Parathyroid adenoma (tissue), 2 donors: ENCODE measurements at regions not wholly inside any gene's neighbourhood (a gene's known extent, or its start where the extent isn't known, plus 50 kb on each side); places are given as distances from the start of the nearest gene placed in this dataset.

Experiments
- H2AFZ ChIP-seq: fragments of 300-600 bp; sonication (generic); one replicate; pipeline ENCODE4 v1.7.0; 2017; ENCODE audit warnings: antibody characterized with exemption, mild to moderate bottlenecking
- H3K27ac ChIP-seq: fragments of 300-600 bp; sonication (generic); one replicate; pipeline ENCODE4 v1.7.0; 2017
- H3K27me3 ChIP-seq: fragments of 300-600 bp; sonication (generic); one replicate; pipeline ENCODE4 v1.7.0; 2017; ENCODE audit warnings: low read length; ENCODE audit not compliant: control insufficient read depth, insufficient read depth
- H3K36me3 ChIP-seq: fragments of 300-600 bp; sonication (generic); one replicate; pipeline ENCODE4 v1.7.0; 2017; ENCODE audit warnings: low read length; ENCODE audit not compliant: control insufficient read depth, insufficient read depth
- H3K4me1 ChIP-seq: fragments of 300-600 bp; sonication (generic); one replicate; pipeline ENCODE4 v1.7.0; 2017; ENCODE audit warnings: control low read depth
- H3K4me2 ChIP-seq: fragments of 300-600 bp; sonication (generic); one replicate; pipeline ENCODE4 v1.7.0; 2017; ENCODE audit warnings: low read length
- H3K4me3 ChIP-seq: fragments of 300-600 bp; sonication (generic); one replicate; pipeline ENCODE4 v1.7.0; 2017; ENCODE audit warnings: low read depth, low read length
- H3K79me2 ChIP-seq: fragments of 300-600 bp; sonication (generic); one replicate; pipeline ENCODE4 v1.7.0; 2017; ENCODE audit warnings: control low read depth
- H3K9ac ChIP-seq: fragments of 300-600 bp; sonication (generic); one replicate; pipeline ENCODE4 v1.7.0; 2017; ENCODE audit warnings: mild to moderate bottlenecking
- H3K9me3 ChIP-seq: fragments of 300-600 bp; sonication (generic); one replicate; pipeline ENCODE4 v1.7.0; 2017; ENCODE audit warnings: low read length; ENCODE audit not compliant: control insufficient read depth
- TF ChIP-seq, protein P1 (sequence below): fragments of 300-600 bp; sonication (generic); IDR thresholded peaks from one replicate; pipeline ENCODE4 v1.7.0; 2017; ENCODE audit warnings: antibody characterized with exemption, mild to moderate bottlenecking
- donor health status: primary hyperparathyroidism.

DNA sequence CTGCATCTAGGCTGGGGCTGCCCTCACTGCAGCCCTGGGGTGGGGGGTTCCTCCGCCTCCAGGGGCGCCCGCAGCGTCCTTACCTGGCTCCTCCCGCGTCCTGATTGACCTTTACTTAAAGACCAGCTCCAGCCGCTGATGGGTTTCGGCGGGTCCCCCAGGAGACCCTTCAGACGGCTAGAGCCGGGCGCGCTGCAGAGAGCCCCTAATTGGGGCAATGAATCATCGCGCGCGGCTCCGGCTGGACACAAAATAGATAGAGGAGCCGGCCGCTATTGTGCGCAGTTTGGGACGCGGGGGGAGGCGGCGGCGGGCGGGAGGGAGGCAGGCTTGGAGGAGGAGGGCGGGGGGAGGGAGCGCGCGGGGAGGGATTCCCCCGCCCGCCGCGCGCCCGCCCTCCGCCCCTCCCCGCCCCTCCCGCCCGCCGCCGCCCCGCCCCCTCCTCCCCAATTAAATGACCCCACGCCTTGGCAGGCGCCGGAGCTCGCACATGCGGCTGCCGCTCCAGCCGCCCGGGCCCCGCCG, 56.5 kb upstream of the CIBAR2 start:
- TF ChIP-seq, protein P1, sequence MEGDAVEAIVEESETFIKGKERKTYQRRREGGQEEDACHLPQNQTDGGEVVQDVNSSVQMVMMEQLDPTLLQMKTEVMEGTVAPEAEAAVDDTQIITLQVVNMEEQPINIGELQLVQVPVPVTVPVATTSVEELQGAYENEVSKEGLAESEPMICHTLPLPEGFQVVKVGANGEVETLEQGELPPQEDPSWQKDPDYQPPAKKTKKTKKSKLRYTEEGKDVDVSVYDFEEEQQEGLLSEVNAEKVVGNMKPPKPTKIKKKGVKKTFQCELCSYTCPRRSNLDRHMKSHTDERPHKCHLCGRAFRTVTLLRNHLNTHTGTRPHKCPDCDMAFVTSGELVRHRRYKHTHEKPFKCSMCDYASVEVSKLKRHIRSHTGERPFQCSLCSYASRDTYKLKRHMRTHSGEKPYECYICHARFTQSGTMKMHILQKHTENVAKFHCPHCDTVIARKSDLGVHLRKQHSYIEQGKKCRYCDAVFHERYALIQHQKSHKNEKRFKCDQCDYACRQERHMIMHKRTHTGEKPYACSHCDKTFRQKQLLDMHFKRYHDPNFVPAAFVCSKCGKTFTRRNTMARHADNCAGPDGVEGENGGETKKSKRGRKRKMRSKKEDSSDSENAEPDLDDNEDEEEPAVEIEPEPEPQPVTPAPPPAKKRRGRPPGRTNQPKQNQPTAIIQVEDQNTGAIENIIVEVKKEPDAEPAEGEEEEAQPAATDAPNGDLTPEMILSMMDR: no peak
- Histone ChIP-seq H3K79me2 (peaks cover 27% of the 10 kb centered on the region), H3K36me3 (no peaks in the 10 kb centered on the region), H3K4me3 (peak overlapping the region; percentile 50), H3K4me2 (peak overlapping the region; percentile 57), H3K27ac (peak overlapping the region; percentile 13), H3K27me3 (no peaks in the 10 kb centered on the region), H3K9me3 (no peaks in the 10 kb centered on the region), H3K4me1 (peaks cover 26% of the 10 kb centered on the region), H2AFZ (peak overlapping the region; percentile 79), H3K9ac (no peak overlapping the region)

DNA sequence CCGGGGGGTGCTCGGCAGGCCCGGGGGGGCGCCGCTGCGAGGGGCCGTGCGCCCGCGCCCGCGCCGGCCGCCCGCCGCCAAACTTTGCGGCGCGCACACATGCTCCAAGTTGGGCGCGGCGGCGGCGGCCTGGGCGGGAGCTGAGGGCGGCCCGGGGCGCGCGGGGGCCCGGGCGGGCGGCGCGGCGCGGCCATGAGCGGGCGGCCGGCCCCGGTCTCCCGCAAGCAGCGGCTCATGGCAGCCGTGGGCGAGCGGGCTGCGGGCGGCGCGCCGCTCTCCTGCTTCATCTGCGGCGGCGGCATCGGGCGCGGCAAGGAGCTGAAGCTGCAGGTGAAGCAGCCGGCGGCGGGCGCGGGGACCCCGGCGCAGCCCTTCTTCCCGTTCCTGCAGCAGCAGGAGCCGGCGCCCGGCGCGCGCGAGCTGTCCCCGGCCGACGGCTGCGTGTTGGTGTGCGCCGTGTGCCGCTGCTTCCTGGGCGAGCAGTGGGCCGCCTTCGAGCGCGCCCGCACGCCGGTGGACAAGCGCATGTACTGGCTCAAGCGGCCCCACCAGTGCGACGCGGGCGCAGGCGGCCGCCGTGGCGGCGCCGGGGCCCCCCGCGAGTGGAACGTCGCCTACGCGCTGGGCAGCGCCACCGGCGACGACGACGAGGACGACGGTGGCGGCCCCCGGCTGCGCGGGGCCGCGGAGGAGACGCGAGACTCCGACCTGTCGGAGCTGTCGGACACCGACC, 57.2 kb upstream of the CIBAR2 start:
- Histone ChIP-seq H2AFZ (peak overlapping the region; percentile 40), H3K36me3 (no peaks in the 10 kb centered on the region), H3K4me1 (peaks cover 33% of the 10 kb centered on the region), H3K79me2 (peaks cover 27% of the 10 kb centered on the region), H3K9ac (no peak overlapping the region), H3K9me3 (no peaks in the 10 kb centered on the region), H3K27ac (no peak overlapping the region), H3K4me2 (peak overlapping the region; percentile 46), H3K27me3 (no peaks in the 10 kb centered on the region), H3K4me3 (no peak overlapping the region)
- TF ChIP-seq, protein P1: no peak

DNA sequence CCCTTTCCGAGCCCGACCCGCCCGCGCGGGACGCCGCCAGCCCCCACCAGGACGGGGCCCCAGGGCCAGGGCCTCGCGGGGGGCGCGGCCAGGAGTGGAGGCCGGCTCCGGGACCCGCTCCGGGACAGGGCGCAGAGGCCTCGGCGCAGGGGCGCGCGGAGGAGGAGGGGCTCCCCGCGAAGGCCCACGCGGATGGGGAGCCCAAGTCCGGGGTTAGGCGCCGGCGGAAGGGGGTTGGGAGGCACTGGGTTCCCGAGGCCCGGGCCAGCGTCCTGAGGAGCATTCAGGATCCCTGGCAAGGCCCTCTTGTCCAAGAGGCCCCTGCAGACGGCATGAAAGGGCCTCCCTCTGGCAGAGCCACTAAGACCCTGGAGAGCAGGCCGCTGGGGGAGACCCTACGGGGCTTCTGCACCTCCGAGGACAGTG, 57.8 kb upstream of the CIBAR2 start:
- Histone ChIP-seq H3K27me3 (no peaks in the 10 kb centered on the region), H3K79me2 (peaks cover 27% of the 10 kb centered on the region), H3K9ac (no peak overlapping the region), H2AFZ (no peak overlapping the region), H3K4me3 (no peak overlapping the region), H3K9me3 (no peaks in the 10 kb centered on the region), H3K27ac (no peak overlapping the region), H3K4me2 (peak overlapping the region; percentile 47), H3K4me1 (peaks cover 33% of the 10 kb centered on the region), H3K36me3 (no peaks in the 10 kb centered on the region)
- TF ChIP-seq, protein P1: no peak

DNA sequence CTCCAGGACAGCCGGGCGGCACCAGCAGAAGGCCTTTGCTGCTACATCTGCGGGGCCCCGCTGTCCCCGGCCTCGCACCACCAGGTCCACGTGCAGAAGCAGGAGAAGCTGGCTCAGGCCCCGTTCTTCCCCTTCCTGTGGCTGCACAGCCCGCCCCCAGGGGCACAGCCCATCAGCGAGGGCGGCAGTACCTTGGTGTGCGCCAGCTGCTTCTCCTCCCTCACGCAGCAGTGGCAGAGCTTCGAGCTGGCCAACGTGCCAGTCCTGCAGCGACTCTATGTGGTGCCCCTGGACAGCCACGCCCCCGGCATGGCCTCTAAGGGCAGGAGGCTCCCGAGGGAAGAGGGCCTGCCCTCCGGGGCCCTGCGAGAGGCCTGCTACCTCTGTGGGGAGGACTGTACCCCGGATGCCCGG, 58.3 kb upstream of the CIBAR2 start:
- H3K27me3 ChIP-seq: no peaks in the 10 kb centered on the region
- no peak overlapping the region for H3K27ac ChIP-seq
- no peak overlapping the region for H2AFZ ChIP-seq
- H3K79me2 ChIP-seq: peaks cover 31% of the 10 kb centered on the region
- H3K9me3 ChIP-seq: no peaks in the 10 kb centered on the region
- peaks cover 33% of the 10 kb centered on the region for H3K4me1 ChIP-seq
- H3K9ac ChIP-seq: no peak overlapping the region
- TF ChIP-seq, protein P1: no peak
- H3K4me2 ChIP-seq: no peak overlapping the region
- H3K4me3 ChIP-seq: no peak overlapping the region
- no peaks in the 10 kb centered on the region for H3K36me3 ChIP-seq
